ENCODE measurements at regions not wholly inside any gene's neighbourhood (a gene's known extent, or its start where the extent isn't known, plus 50 kb on each side); places are given as distances from the start of the nearest gene placed in this dataset.

DNA sequence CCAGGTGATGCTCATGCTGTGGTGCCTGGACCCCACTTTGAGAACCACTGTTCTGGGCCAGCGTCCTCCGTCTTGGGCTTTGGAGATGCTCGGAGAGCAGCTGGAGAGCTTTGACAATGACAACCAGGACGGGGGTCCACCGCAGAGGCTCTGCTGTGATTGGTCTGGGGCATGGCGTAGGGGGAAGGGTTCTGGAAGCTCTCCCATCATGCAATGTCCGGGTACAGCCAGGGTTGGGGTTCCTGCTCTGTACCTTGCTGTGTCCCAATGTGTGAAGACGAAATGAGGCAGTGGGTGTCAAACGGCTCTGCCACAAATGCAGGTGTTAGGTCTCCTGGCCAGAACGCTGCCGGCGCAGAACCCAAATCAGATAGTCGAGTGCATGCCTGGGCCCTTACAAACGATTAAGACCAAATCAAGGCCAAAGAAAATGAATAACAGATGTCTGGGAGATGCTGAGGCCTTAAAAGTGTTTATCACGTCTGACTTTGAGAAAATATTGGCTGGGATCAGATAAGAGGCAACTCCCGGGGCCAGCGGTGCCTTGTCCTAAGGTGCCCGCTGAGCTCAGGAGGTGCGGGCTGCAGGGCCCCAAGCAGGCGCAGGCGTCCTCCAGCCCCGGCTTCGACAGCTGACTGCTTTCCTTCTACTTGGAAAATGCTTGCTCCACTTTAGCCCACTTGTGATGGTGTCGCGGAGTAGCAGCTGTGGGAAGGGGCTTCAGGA lies 117.2 kb downstream of the VAPA start:
- no peaks in the 10 kb centered on the region for H3K79me2 ChIP-seq (replicated peaks; ENCODE audit: insufficient read depth)
- H3K4me2 ChIP-seq = no peak overlapping the region
- H3K9me3 Mint-ChIP-seq = no peaks in the 10 kb centered on the region
- no peak overlapping the region for H3K4me3 ChIP-seq
- H3K27me3 Mint-ChIP-seq (ENCODE audit: insufficient read depth, low read depth, poor library complexity) = peaks cover 3% of the 10 kb centered on the region
- H3K4me1 ChIP-seq (ENCODE audit: insufficient read depth) = peaks cover 5% of the 10 kb centered on the region; the same call in 1 of the 2 replicates
- no peaks in the 10 kb centered on the region; the same call in 1 of the 2 replicates for H3K36me3 ChIP-seq (ENCODE audit: insufficient read depth)
- H3F3A ChIP-seq (replicated peaks; ENCODE audit: low read depth) = no peaks in the 10 kb centered on the region
- no peak overlapping the region for H3K27ac ChIP-seq (ENCODE audit: low read depth)
- no peak for TF ChIP-seq CTCF (conservative IDR thresholded peaks at IDR 0.05; ENCODE audit: low read depth in 2 of 2)
- TF ChIP-seq ZNF331 (CRISPR knock-in tag; IDR thresholded peaks at IDR 0.05; ENCODE audit: low read depth) = no peak
- TF ChIP-seq REST (IDR thresholded peaks at IDR 0.05; ENCODE audit: unreplicated experiment) = no peak
- TF ChIP-seq ZNF114 (CRISPR knock-in tag; IDR thresholded peaks at IDR 0.05) = no peak
- no peak for TF ChIP-seq JUNB (IDR thresholded peaks at IDR 0.05; ENCODE audit: unreplicated experiment)
- TF ChIP-seq EZH2phosphoT487 (IDR thresholded peaks at IDR 0.05; ENCODE audit: unreplicated experiment) = no peak
- no peak overlapping the region for H3K27ac Mint-ChIP-seq
- DNase-seq (ENCODE audit: low spot score) = no peak
- ATAC-seq = no peak
- peaks cover 3% of the 10 kb centered on the region for H3K4me1 Mint-ChIP-seq
- H3K36me3 Mint-ChIP-seq (ENCODE audit: low read depth) = no peaks in the 10 kb centered on the region
- H2AFZ ChIP-seq = no peak overlapping the region
- H3K4me3 Mint-ChIP-seq = no peak overlapping the region
- no peaks in the 10 kb centered on the region for H3K9me2 ChIP-seq (ENCODE audit: insufficient read depth)
- no peaks in the 10 kb centered on the region for H3K27me3 ChIP-seq (ENCODE audit: insufficient read depth)
- H4K20me1 ChIP-seq (replicated peaks; ENCODE audit: insufficient read depth) = no peaks in the 10 kb centered on the region

DNA sequence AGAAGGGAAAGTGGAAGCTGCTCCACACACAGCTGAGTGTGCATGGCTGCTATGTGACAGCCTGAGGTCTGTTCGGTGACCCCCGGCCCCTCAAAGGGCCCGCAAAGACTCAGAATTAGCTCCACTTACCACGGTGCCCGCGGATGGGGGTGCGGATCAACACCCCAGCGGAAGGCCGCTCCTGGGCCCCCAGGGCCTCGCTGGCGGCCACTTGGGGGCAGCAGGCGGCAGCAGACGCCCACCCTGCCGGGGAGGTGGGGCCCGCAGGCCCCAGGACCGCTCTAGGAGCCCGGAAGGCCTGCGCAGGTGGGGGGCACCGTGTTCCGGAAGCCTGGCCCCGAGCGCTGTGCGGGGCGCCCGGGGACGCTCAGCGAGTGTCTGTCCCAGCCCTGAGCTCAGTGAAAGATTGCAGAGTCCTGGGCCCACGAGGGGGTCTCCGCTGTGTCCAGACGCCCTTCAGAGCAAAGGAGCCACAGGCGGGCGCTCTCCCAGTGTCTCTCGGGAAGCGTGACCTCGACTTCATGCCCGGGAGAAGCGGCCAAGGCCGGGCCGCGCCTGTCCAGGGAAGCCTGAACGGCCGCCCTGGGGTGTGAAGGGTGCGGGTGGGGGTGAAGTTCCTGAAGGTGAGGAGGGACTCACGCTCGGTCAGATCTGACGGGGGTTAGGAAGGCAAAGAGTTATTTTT lies 118.7 kb downstream of the VAPA start:
- peak overlapping the region; percentile 99 for H2AFZ ChIP-seq
- TF ChIP-seq NANOG (IDR thresholded peaks at IDR 0.05; ENCODE audit: borderline replicate concordance) (no peak), JUNB (IDR thresholded peaks at IDR 0.05; ENCODE audit: unreplicated experiment) (no peak), ZNF331 (CRISPR knock-in tag; IDR thresholded peaks at IDR 0.05; ENCODE audit: low read depth) (no peak), CREB1 (CRISPR knock-in tag; IDR thresholded peaks at IDR 0.05; ENCODE audit: low read depth) (no peak), EZH2phosphoT487 (IDR thresholded peaks at IDR 0.05; ENCODE audit: unreplicated experiment) (no peak), REST (IDR thresholded peaks at IDR 0.05; ENCODE audit: unreplicated experiment) (no peak), STAT1 (IDR thresholded peaks at IDR 0.05; ENCODE audit: unreplicated experiment) (no peak), ETS1 (IDR thresholded peaks at IDR 0.05) (no peak)

More for the DNA sequence above, 118.7 kb downstream of the VAPA start:
- Mint-ChIP-seq H3K4me1 (peaks cover 3% of the 10 kb centered on the region; the same call in 2 of the 3 replicates), H3K36me3 (ENCODE audit: low read depth) (no peaks in the 10 kb centered on the region), H3K27me3 (ENCODE audit: insufficient read depth, low read depth, poor library complexity) (peaks cover 3% of the 10 kb centered on the region), H3K27ac (no peak overlapping the region; the same call in 1 of the 2 replicates), H3K9me3 (no peaks in the 10 kb centered on the region), H3K4me3 (peak overlapping the region; percentile 26; the same call in 1 of the 3 replicates)
- H4K20me1 ChIP-seq (replicated peaks; ENCODE audit: insufficient read depth) = no peaks in the 10 kb centered on the region
- no peaks in the 10 kb centered on the region for H3F3A ChIP-seq (replicated peaks; ENCODE audit: low read depth)
- H3K79me2 ChIP-seq (replicated peaks; ENCODE audit: insufficient read depth) = no peaks in the 10 kb centered on the region
- no peaks in the 10 kb centered on the region for H3K9me2 ChIP-seq (ENCODE audit: insufficient read depth)
- H3K27me3 ChIP-seq (ENCODE audit: insufficient read depth) = no peaks in the 10 kb centered on the region
- peaks cover 5% of the 10 kb centered on the region; the same call in 1 of the 2 replicates for H3K4me1 ChIP-seq (ENCODE audit: insufficient read depth)
- DNase-seq (ENCODE audit: low spot score) = peak; percentile 78
- no peaks in the 10 kb centered on the region; the same call in 1 of the 2 replicates for H3K36me3 ChIP-seq (ENCODE audit: insufficient read depth)
- H3K27ac ChIP-seq (ENCODE audit: low read depth) = no peak overlapping the region
- H3K4me2 ChIP-seq = peak overlapping the region; percentile 77
- H3K4me3 ChIP-seq = peak overlapping the region; percentile 53
- ATAC-seq = peak; percentile 97
